ENCODE measurements at regions not wholly inside any gene's neighbourhood (a gene's known extent, or its start where the extent isn't known, plus 50 kb on each side); places are given as distances from the start of the nearest gene placed in this dataset.

- no peak overlapping the region for H3K56ac ChIP-seq (replicated peaks; ENCODE audit: insufficient read length, low read depth, low read length)
- H4K8ac ChIP-seq (ENCODE audit: extremely low read depth, insufficient read depth, low read length): no peak overlapping the region
- FAIRE-seq: no peak
- H3K36me3 ChIP-seq (ENCODE audit: control insufficient read depth in 2 of 4, insufficient read depth in 4 of 4, low read length in 3 of 4): no peaks in the 10 kb centered on the region
- H3K18ac ChIP-seq (ENCODE audit: extremely low read depth, low read length): no peak overlapping the region
- no peaks in the 10 kb centered on the region for H3K4me1 ChIP-seq (replicated peaks in 1 of 4; ENCODE audit: control insufficient read depth in 3 of 4, insufficient read depth in 4 of 4, low read length in 3 of 4)
- H2AFZ ChIP-seq (ENCODE audit: low read length): no peak overlapping the region
- no peak overlapping the region for H3K4me2 ChIP-seq (ENCODE audit: insufficient read depth in 1 of 2, low read depth in 2 of 2, low read length in 2 of 2)
- no peak overlapping the region for H2BK12ac ChIP-seq (ENCODE audit: low read depth, low read length)
- H2BK20ac ChIP-seq (ENCODE audit: low read length): no peak overlapping the region
- H3K79me1 ChIP-seq (ENCODE audit: low read depth, low read length): no peaks in the 10 kb centered on the region
- ChIA-PET CTCF (ENCODE audit: partially characterized antibody) (interaction anchor here (1.1 kb wide), 1 partner anchor 12 kb away, joined by 3 read pairs; no protein-coding TSS in a partner anchor), POLR2A (ENCODE audit: partially characterized antibody) (no interaction called here)
- no peak overlapping the region for H3K27ac ChIP-seq (ENCODE audit: low read depth, low read length)
- DNase-seq (ENCODE audit: low read depth in 1 of 2, low spot score in 2 of 2): no peak
- H3K4me3 ChIP-seq (ENCODE audit: extremely low read depth in 1 of 4, insufficient read depth in 2 of 4, low read depth in 3 of 4, low read length in 4 of 4): no peak overlapping the region
- no peak overlapping the region for H3K23ac ChIP-seq (ENCODE audit: insufficient read length)
- no peak overlapping the region for H3K14ac ChIP-seq (ENCODE audit: insufficient read length)
- no peak overlapping the region for H3K4ac ChIP-seq (replicated peaks; ENCODE audit: insufficient read length, low read depth, low read length)
- WGBS, 2 experiments (ENCODE audit: extremely low coverage in 1 of 2, insufficient coverage in 1 of 2, insufficient read length in 1 of 2, insufficient replicate concordance in 2 of 2, low coverage in 1 of 2, low lambda C conversion rate in 2 of 2, missing lambda C conversion rate in 1 of 2): 79% methylated on average over 2 of the region's 2 CpGs; no CpG with 5 or more reads in 1 of the 2 experiments
- H4K20me1 ChIP-seq (replicated peaks in 1 of 2; ENCODE audit: control insufficient read depth in 1 of 2, insufficient read depth in 2 of 2, low read length in 2 of 2): no peaks in the 10 kb centered on the region
- no peaks in the 10 kb centered on the region for H3K23me2 ChIP-seq (ENCODE audit: low read depth, low read length)
- no peak overlapping the region for H2AK5ac ChIP-seq (ENCODE audit: low read depth, low read length)
- H4K91ac ChIP-seq (replicated peaks; ENCODE audit: insufficient read length, low read length): no peak overlapping the region
- no peak overlapping the region for H2BK15ac ChIP-seq (ENCODE audit: low read length)
- no peak overlapping the region for H2BK5ac ChIP-seq (ENCODE audit: low read depth, low read length)
- no peak overlapping the region for H3K9ac ChIP-seq (replicated peaks in 1 of 4; ENCODE audit: extremely low read depth in 1 of 4, low read depth in 3 of 4, low read length in 3 of 4)
- no peaks in the 10 kb centered on the region for H3K9me3 ChIP-seq (ENCODE audit: insufficient read depth in 2 of 2, low read depth in 1 of 2, low read length in 1 of 2)
- H3K27me3 ChIP-seq (replicated peaks in 1 of 4; ENCODE audit: control insufficient read depth in 3 of 4, extremely low read depth in 1 of 4, insufficient read depth in 3 of 4, low read length in 3 of 4): no peaks in the 10 kb centered on the region
- H3K79me2 ChIP-seq (ENCODE audit: control insufficient read depth in 1 of 2, insufficient read depth in 2 of 2, low read length in 2 of 2): no peaks in the 10 kb centered on the region
- H4K5ac ChIP-seq (ENCODE audit: insufficient read length, low read depth, low read length): no peak overlapping the region
- no peak overlapping the region for H2BK120ac ChIP-seq (replicated peaks; ENCODE audit: low read depth, low read length)
- TF ChIP-seq KDM5A (IDR thresholded peaks at IDR 0.05; ENCODE audit: low read length): no peak
- no peak for TF ChIP-seq SAP30 (IDR thresholded peaks at IDR 0.05; ENCODE audit: insufficient read depth, insufficient replicate concordance, low read length)
- no peak for TF ChIP-seq CTCF (IDR thresholded peaks at IDR 0.05; ENCODE audit: control extremely low read depth in 1 of 3, insufficient read depth in 1 of 3, low read depth in 1 of 3, low read length in 3 of 3)
- TF ChIP-seq GABPA (IDR thresholded peaks at IDR 0.05; ENCODE audit: borderline replicate concordance, insufficient read depth, low read length): no peak
- TF ChIP-seq BACH1 (IDR thresholded peaks at IDR 0.05; ENCODE audit: low read length): no peak
- no peak for TF ChIP-seq ASH2L (IDR thresholded peaks at IDR 0.05; ENCODE audit: low read length)
- no peak for TF ChIP-seq EP300 (IDR thresholded peaks at IDR 0.05; ENCODE audit: borderline replicate concordance in 1 of 2, low read depth in 2 of 2, low read length in 2 of 2)
- no peak for TF ChIP-seq SP2 (IDR thresholded peaks at IDR 0.05; ENCODE audit: low read length)
Observed at GRCh38 chr6:114651611-114652010, 308.8 kb upstream of the HS3ST5 start.
